ENCODE measurements at regions not wholly inside any gene's neighbourhood (a gene's known extent, or its start where the extent isn't known, plus 50 kb on each side); places are given as distances from the start of the nearest gene placed in this dataset.

DNA sequence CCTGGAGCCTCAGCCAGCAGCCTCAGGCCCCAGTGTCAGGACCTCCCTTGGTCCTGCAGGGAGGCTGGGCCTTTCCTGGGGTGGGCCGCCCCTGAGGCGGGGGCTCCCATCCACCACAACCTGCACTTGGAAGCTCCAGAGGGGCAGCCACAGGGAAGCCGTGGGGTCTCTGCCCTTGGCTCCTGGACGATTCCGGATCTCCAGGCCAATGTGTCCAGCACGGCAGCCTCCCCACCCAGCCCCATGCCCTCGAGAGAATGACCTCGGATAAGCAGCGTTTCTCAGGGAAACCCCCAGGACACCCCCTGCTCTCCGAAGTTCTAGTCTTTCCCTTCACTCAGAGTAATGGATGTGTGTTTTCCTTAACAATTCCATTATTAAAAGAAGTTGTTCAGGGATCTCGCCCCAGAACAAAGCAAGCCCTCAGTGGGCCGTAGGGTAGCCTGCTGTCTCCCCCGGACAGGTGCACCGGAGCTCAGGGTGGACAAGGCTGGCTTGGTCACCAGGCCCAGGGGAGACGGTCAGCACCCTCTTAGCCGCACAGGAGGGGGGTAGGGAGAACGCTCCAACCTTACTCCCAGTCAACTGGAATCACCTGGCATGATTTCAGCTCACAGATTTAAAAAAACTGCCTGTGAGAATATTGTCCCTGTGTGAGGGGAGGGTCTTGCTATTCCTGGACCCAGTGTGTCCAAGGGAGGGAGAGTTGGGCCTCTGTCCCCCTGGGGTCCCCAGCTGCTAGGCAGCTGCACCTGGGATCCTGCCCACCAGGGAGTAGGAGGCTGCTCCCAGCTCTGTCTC is 72.2 kb upstream of the OTOS start:
- H4K20me1 ChIP-seq (ENCODE audit: low read length): no peaks in the 10 kb centered on the region
- ChIA-PET CTCF (no interaction called here), POLR2A (ENCODE audit: unreplicated experiment) (no interaction called here)
- no peak overlapping the region for H3K4me2 ChIP-seq (ENCODE audit: low read length)
- no peaks in the 10 kb centered on the region for H3K79me2 ChIP-seq (ENCODE audit: low read length)
- no peaks in the 10 kb centered on the region for H3K27me3 ChIP-seq (ENCODE audit: low read length)
- no peak for ATAC-seq
- no peaks in the 10 kb centered on the region for H3K9me2 ChIP-seq (replicated peaks; ENCODE audit: low read length)
- H3K9me3 ChIP-seq (ENCODE audit: low read length): no peaks in the 10 kb centered on the region
- no TSS peak for BruUV-seq (replicated peaks)
- H3F3A ChIP-seq (ENCODE audit: low read length, unreplicated experiment): no peaks in the 10 kb centered on the region
- H3K9ac ChIP-seq (ENCODE audit: low read length): no peak overlapping the region
- no peak overlapping the region for H3K4me3 ChIP-seq (ENCODE audit: low read length)
- H2AFZ ChIP-seq (ENCODE audit: low read length): no peak overlapping the region
- no peaks in the 10 kb centered on the region for H3K36me3 ChIP-seq (ENCODE audit: low read depth, low read length)
- intact Hi-C loops (cut with micrococcal nuclease): no loop called here
- no peaks in the 10 kb centered on the region for H3K4me1 ChIP-seq (ENCODE audit: insufficient read depth, low read length)
- no peak for TF ChIP-seq EZH2phosphoT487 (IDR thresholded peaks at IDR 0.05; ENCODE audit: borderline replicate concordance, low read length)
- TF ChIP-seq, protein P1, sequence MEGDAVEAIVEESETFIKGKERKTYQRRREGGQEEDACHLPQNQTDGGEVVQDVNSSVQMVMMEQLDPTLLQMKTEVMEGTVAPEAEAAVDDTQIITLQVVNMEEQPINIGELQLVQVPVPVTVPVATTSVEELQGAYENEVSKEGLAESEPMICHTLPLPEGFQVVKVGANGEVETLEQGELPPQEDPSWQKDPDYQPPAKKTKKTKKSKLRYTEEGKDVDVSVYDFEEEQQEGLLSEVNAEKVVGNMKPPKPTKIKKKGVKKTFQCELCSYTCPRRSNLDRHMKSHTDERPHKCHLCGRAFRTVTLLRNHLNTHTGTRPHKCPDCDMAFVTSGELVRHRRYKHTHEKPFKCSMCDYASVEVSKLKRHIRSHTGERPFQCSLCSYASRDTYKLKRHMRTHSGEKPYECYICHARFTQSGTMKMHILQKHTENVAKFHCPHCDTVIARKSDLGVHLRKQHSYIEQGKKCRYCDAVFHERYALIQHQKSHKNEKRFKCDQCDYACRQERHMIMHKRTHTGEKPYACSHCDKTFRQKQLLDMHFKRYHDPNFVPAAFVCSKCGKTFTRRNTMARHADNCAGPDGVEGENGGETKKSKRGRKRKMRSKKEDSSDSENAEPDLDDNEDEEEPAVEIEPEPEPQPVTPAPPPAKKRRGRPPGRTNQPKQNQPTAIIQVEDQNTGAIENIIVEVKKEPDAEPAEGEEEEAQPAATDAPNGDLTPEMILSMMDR (conservative IDR thresholded peaks at IDR 0.05; ENCODE audit: low read depth, low read length): no peak
- TF ChIP-seq EZH2 (IDR thresholded peaks at IDR 0.05; ENCODE audit: low read length, unreplicated experiment): no peak
- no peak for DNase-seq
- H3K27ac ChIP-seq (ENCODE audit: low read length): no peak overlapping the region

- no peaks in the 10 kb centered on the region for H3K27me3 ChIP-seq (ENCODE audit: low read length)
- BruUV-seq (replicated peaks): no TSS peak
- POLR2A ChIA-PET (ENCODE audit: unreplicated experiment): no interaction called here
- no peaks in the 10 kb centered on the region for H3K36me3 ChIP-seq (ENCODE audit: low read depth, low read length)
- H3K4me2 ChIP-seq (ENCODE audit: low read length): no peak overlapping the region
- H3F3A ChIP-seq (ENCODE audit: low read length, unreplicated experiment): no peaks in the 10 kb centered on the region
- no peak overlapping the region for H3K27ac ChIP-seq (ENCODE audit: low read length)
- no peak for DNase-seq
- intact Hi-C loops (cut with micrococcal nuclease): no loop called here
- ATAC-seq: no peak
- H3K79me2 ChIP-seq (ENCODE audit: low read length): no peaks in the 10 kb centered on the region
- H3K9me2 ChIP-seq (replicated peaks; ENCODE audit: low read length): no peaks in the 10 kb centered on the region
- no peaks in the 10 kb centered on the region for H3K4me1 ChIP-seq (ENCODE audit: insufficient read depth, low read length)
- TF ChIP-seq EZH2phosphoT487 (IDR thresholded peaks at IDR 0.05; ENCODE audit: borderline replicate concordance, low read length): no peak
- no peak for TF ChIP-seq EZH2 (IDR thresholded peaks at IDR 0.05; ENCODE audit: low read length, unreplicated experiment)
- TF ChIP-seq, protein P1 (conservative IDR thresholded peaks at IDR 0.05; ENCODE audit: low read depth, low read length): no peak
- CTCF ChIA-PET: no interaction called here
- no peak overlapping the region for H3K9ac ChIP-seq (ENCODE audit: low read length)
- H4K20me1 ChIP-seq (ENCODE audit: low read length): no peaks in the 10 kb centered on the region
- no peaks in the 10 kb centered on the region for H3K9me3 ChIP-seq (ENCODE audit: low read length)
- H3K4me3 ChIP-seq (ENCODE audit: low read length): no peak overlapping the region
- no peak overlapping the region for H2AFZ ChIP-seq (ENCODE audit: low read length)
Measured at GRCh38 chr2:240213226-240213475, 72.7 kb upstream of the OTOS start.

DNA sequence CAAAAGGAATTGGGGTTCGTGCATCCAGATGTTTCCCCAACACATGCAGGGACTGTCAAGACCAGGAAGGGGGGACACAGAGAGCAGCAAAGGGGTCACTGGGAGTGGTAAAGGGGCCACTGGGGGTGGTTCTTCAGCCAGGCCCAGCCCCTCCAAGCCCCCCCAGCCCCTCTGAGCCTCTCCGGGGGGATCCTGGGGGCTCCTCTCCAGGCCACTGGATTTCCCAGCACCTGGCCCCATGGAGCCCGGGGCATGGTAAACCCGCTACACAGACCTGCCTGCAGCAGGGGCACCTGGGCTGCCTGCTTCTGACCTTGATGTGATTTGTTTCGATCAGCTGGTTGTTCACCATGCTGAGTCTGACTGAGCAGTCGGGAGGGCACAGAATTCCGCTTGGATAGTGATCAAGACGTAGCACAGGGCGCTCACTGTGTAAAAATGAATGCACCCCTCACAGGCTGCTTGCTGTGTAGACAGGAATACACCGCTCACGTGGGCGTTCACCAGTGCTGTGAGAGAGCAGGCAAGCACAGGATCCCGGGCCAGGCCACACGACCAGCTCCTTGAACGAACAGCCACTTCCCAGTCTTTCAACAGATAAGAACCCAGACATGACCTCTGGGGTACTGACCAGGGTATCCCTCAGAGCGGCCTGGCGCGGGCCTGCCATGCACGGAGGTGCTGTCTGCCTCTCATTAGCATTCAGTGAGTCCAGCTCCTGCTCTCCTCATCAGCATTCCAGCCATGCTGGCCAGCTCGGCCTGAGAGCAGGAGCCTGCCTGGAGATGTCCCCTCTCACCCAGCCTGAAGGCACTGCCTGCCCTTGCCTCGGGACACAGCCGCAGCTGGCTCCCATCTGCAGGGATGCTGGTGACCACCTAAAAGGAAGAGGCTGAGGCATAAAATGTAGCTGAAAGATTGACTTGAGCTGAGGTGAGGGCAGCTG is 73.3 kb upstream of the OTOS start:
- Histone ChIP-seq H3K27me3 (ENCODE audit: low read length) (no peaks in the 10 kb centered on the region), H3F3A (ENCODE audit: low read length, unreplicated experiment) (no peaks in the 10 kb centered on the region), H4K20me1 (ENCODE audit: low read length) (no peaks in the 10 kb centered on the region), H3K27ac (ENCODE audit: low read length) (no peak overlapping the region), H3K4me3 (ENCODE audit: low read length) (no peak overlapping the region), H3K9ac (ENCODE audit: low read length) (no peak overlapping the region), H3K9me3 (ENCODE audit: low read length) (no peaks in the 10 kb centered on the region), H3K79me2 (ENCODE audit: low read length) (no peaks in the 10 kb centered on the region), H3K36me3 (ENCODE audit: low read depth, low read length) (no peaks in the 10 kb centered on the region), H2AFZ (ENCODE audit: low read length) (no peak overlapping the region), H3K9me2 (replicated peaks; ENCODE audit: low read length) (no peaks in the 10 kb centered on the region), H3K4me2 (ENCODE audit: low read length) (no peak overlapping the region), H3K4me1 (ENCODE audit: insufficient read depth, low read length) (no peaks in the 10 kb centered on the region)
- DNase-seq (no peak), ATAC-seq (no peak)
- BruUV-seq (replicated peaks): no TSS peak
- ChIA-PET POLR2A (ENCODE audit: unreplicated experiment) (no interaction called here), CTCF (no interaction called here)
- intact Hi-C loops (cut with micrococcal nuclease): no loop called here
- TF ChIP-seq EZH2 (IDR thresholded peaks at IDR 0.05; ENCODE audit: low read length, unreplicated experiment) (no peak), EZH2phosphoT487 (IDR thresholded peaks at IDR 0.05; ENCODE audit: borderline replicate concordance, low read length) (no peak)
- TF ChIP-seq, protein P1 (conservative IDR thresholded peaks at IDR 0.05; ENCODE audit: low read depth, low read length): no peak
